B cell (primary cell): ENCODE measurements at regions not wholly inside any gene's neighbourhood (a gene's known extent, or its start where the extent isn't known, plus 50 kb on each side); places are given as distances from the start of the nearest gene placed in this dataset.

Experiments
- ATAC-seq: fragments of 200-7000 bp; cut with Tn5 transposase; one replicate; pipeline ENCODE4 v1.10.0; 2021; ENCODE audit warnings: low read depth, mild to moderate bottlenecking, moderate number of reproducible peaks, moderate library complexity
- CTCF ChIA-PET: fragments of 350-600 bp; sonication (Branson Sonifier 250); formaldehyde crosslinking; loops from one replicate; lab custom pipeline; 2021; ENCODE audit warnings: antibody characterized with exemption, inconsistent platforms; lab: Charles Lee
- POLR2A ChIA-PET: fragments of 350-600 bp; sonication (Branson Sonifier 250); formaldehyde crosslinking; loops from one replicate; lab custom pipeline; 2021; ENCODE audit warnings: antibody characterized with exemption; lab: Charles Lee
- DNase-seq: peaks from one replicate; pipeline ENCODE4 v3.0.0; 2013
- H2AFZ ChIP-seq: 2 replicates; pipeline ENCODE4 v1.6.1; 2012; ENCODE audit warnings: mild to moderate bottlenecking, low read depth, low read length; ENCODE audit not compliant: insufficient read depth, poor library complexity, severe bottlenecking
- H3K27ac ChIP-seq, 2 donors: 1 replicate in 1 of 2; 2 replicates in 1 of 2; pipeline ENCODE4 v1.5.1; 2012 to 2013; ENCODE audit warnings: low read length in 2 of 2, mild to moderate bottlenecking in 2 of 2, moderate library complexity in 1 of 2
- H3K27me3 ChIP-seq, 4 experiments: fragments of 200-600 bp in 1 of 4; sonication (generic) in 1 of 4; replicated peaks in 1 of 4; 1 replicate in 2 of 4; 2 replicates in 2 of 4; pipeline versions ENCODE4 v1.6.1 to v1.7.0; 2013 to 2016; ENCODE audit warnings: low read length in 3 of 4, mild to moderate bottlenecking in 2 of 4, mixed read lengths in 1 of 4, moderate library complexity in 1 of 4; ENCODE audit not compliant: insufficient read depth in 4 of 4, control insufficient read depth in 3 of 4; ENCODE audit errors: control extremely low read depth in 1 of 4
- H3K36me3 ChIP-seq, 2 experiments: replicated peaks in 1 of 2; 1 replicate in 1 of 2; 2 replicates in 1 of 2; pipeline versions ENCODE4 v1.6.1 to v1.7.1; 2013; ENCODE audit warnings: low read length in 1 of 2; ENCODE audit not compliant: insufficient read depth in 2 of 2, control insufficient read depth in 1 of 2; ENCODE audit errors: control extremely low read depth in 1 of 2, extremely low read depth in 1 of 2
- H3K4me1 ChIP-seq, 2 donors: fragments of 200-600 bp in 1 of 2; sonication (generic) in 1 of 2; 1 replicate in 1 of 2; 2 replicates in 1 of 2; pipeline versions ENCODE4 v1.5.1 to v1.6.1; 2013 to 2017; ENCODE audit warnings: low read length in 2 of 2; ENCODE audit not compliant: control insufficient read depth in 2 of 2, insufficient read depth in 2 of 2
- H3K4me2 ChIP-seq: replicated peaks from 2 replicates; pipeline ENCODE3; 2012; ENCODE audit warnings: mild to moderate bottlenecking, low read depth, low read length; ENCODE audit not compliant: poor library complexity, severe bottlenecking
- H3K4me3 ChIP-seq, 5 experiments: fragments of 200-600 bp in 1 of 5; sonication (generic) in 1 of 5; 1 replicate in 3 of 5; 2 replicates in 2 of 5; pipeline versions ENCODE4 v1.5.1 to v1.7.0; 2011 to 2016; ENCODE audit warnings: low read length in 4 of 5, mild to moderate bottlenecking in 4 of 5, low read depth in 2 of 5, control low read depth in 1 of 5, moderate library complexity in 1 of 5; ENCODE audit not compliant: insufficient read depth in 1 of 5; ENCODE audit errors: control extremely low read depth in 1 of 5, extremely low read depth in 1 of 5
- H3K79me2 ChIP-seq: fragments of 200-600 bp; sonication (generic); one replicate; pipeline ENCODE4 v1.6.0; 2016; ENCODE audit warnings: low read length; ENCODE audit not compliant: control insufficient read depth, insufficient read depth
- H3K9ac ChIP-seq: fragments of 200-600 bp; sonication (generic); 2 replicates; pipeline ENCODE4 v1.6.1; 2017; ENCODE audit warnings: mild to moderate bottlenecking, low read length, moderate library complexity
- H3K9me3 ChIP-seq, 3 donors: one replicate each; pipeline versions ENCODE4 v1.6.1 to v1.7.1; 2013; ENCODE audit warnings: low read length in 2 of 3; ENCODE audit not compliant: control insufficient read depth in 2 of 3, insufficient read depth in 1 of 3; ENCODE audit errors: control extremely low read depth in 1 of 3
- H4K20me1 ChIP-seq: 2 replicates; pipeline ENCODE4 v1.6.0; 2012; ENCODE audit warnings: mild to moderate bottlenecking, low read length; ENCODE audit not compliant: insufficient read depth, control insufficient read depth, poor library complexity, severe bottlenecking
- H3K27ac Mint-ChIP-seq: one replicate; pipeline ENCODE4 v1.8.0; 2021; ENCODE audit warnings: mixed read lengths
- H3K27me3 Mint-ChIP-seq: one replicate; pipeline ENCODE4 v1.8.0; 2021; ENCODE audit warnings: mixed read lengths
- H3K4me1 Mint-ChIP-seq: one replicate; pipeline ENCODE4 v1.8.0; 2021; ENCODE audit warnings: mixed read lengths
- H3K4me3 Mint-ChIP-seq: one replicate; pipeline ENCODE4 v1.8.0; 2021; ENCODE audit warnings: mixed read lengths
- H3K9me3 Mint-ChIP-seq: one replicate; pipeline ENCODE4 v1.8.0; 2022; ENCODE audit warnings: mixed read lengths; ENCODE audit not compliant: insufficient read depth
- EZH2 ChIP-seq: IDR thresholded peaks from 2 replicates; pipeline ENCODE4 v1.6.1; 2012; ENCODE audit warnings: borderline replicate concordance, low read depth, mild to moderate bottlenecking, moderate library complexity, low read length; ENCODE audit not compliant: insufficient read depth, poor library complexity, severe bottlenecking
- WGBS: methylation state at CpG from one replicate; pipeline ENCODE4 v1.1.5; 2013; ENCODE audit warnings: missing lambda C conversion rate; ENCODE audit not compliant: insufficient coverage; 5-methylcytosine and 5-hydroxymethylcytosine counted together
- intact Hi-C: fragments of 100-400 bp; cut with micrococcal nuclease; formaldehyde crosslinking; loops from one replicate; pipeline ENCODE4 v1.10.0; 2022
- TF ChIP-seq, protein P1 (sequence below): fragments of 200-600 bp; IDR thresholded peaks from one replicate; pipeline ENCODE4 v1.8.0; 2022; ENCODE audit warnings: antibody characterized with exemption, mild to moderate bottlenecking

GRCh38 chr14:51334566-51334965 is 94.5 kb downstream of the TMX1 start:
- DNase-seq (no peak), ATAC-seq (no peak)
- Histone ChIP-seq H3K4me1 (no peaks in the 10 kb centered on the region), H3K4me2 (no peak overlapping the region), H3K36me3 (no peaks in the 10 kb centered on the region), H3K9ac (no peak overlapping the region), H2AFZ (no peak overlapping the region), H3K27me3 (peaks cover 0 to 4% (median 2%) of the 10 kb centered on the region in 4 experiments), H3K79me2 (no peaks in the 10 kb centered on the region), H3K9me3 (no peaks in the 10 kb centered on the region), H3K4me3 (no peak overlapping the region), H4K20me1 (no peaks in the 10 kb centered on the region), H3K27ac (no peak overlapping the region)
- Mint-ChIP-seq H3K4me1 (no peaks in the 10 kb centered on the region), H3K4me3 (no peak overlapping the region), H3K9me3 (no peaks in the 10 kb centered on the region), H3K27ac (no peak overlapping the region), H3K27me3 (peaks cover 18% of the 10 kb centered on the region)
- ChIA-PET POLR2A (no interaction called here), CTCF (no interaction called here)
- WGBS, result 83% methylated on average over 3 of the region's 5 CpGs
- no peak for TF ChIP-seq EZH2
- TF ChIP-seq, protein P1, sequence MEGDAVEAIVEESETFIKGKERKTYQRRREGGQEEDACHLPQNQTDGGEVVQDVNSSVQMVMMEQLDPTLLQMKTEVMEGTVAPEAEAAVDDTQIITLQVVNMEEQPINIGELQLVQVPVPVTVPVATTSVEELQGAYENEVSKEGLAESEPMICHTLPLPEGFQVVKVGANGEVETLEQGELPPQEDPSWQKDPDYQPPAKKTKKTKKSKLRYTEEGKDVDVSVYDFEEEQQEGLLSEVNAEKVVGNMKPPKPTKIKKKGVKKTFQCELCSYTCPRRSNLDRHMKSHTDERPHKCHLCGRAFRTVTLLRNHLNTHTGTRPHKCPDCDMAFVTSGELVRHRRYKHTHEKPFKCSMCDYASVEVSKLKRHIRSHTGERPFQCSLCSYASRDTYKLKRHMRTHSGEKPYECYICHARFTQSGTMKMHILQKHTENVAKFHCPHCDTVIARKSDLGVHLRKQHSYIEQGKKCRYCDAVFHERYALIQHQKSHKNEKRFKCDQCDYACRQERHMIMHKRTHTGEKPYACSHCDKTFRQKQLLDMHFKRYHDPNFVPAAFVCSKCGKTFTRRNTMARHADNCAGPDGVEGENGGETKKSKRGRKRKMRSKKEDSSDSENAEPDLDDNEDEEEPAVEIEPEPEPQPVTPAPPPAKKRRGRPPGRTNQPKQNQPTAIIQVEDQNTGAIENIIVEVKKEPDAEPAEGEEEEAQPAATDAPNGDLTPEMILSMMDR, result no peak
- intact Hi-C loops, result no loop called here

- intact Hi-C loops, result no loop called here
- peaks cover 25% of the 10 kb centered on the region for H3K27me3 Mint-ChIP-seq
- DNase-seq, result no peak
- Histone ChIP-seq H3K36me3 (no peaks in the 10 kb centered on the region), H3K4me2 (no peak overlapping the region), H3K79me2 (no peaks in the 10 kb centered on the region), H3K27me3 (peaks cover 0 to 4% (median 2%) of the 10 kb centered on the region in 4 experiments), H3K9ac (no peak overlapping the region), H3K9me3 (no peaks in the 10 kb centered on the region), H2AFZ (no peak overlapping the region), H3K27ac (no peak overlapping the region), H3K4me3 (no peak overlapping the region), H4K20me1 (no peaks in the 10 kb centered on the region), H3K4me1 (no peaks in the 10 kb centered on the region)
- no peaks in the 10 kb centered on the region for H3K9me3 Mint-ChIP-seq
- H3K4me1 Mint-ChIP-seq, result no peaks in the 10 kb centered on the region
- H3K4me3 Mint-ChIP-seq, result no peak overlapping the region
- TF ChIP-seq, protein P1, result no peak
- no peak for TF ChIP-seq EZH2
- ATAC-seq, result no peak
- ChIA-PET POLR2A (no interaction called here), CTCF (no interaction called here)
- WGBS, result 81% methylated on average over 2 of the region's 2 CpGs
- no peak overlapping the region for H3K27ac Mint-ChIP-seq
These were observed 95.5 kb downstream of the TMX1 start for GRCh38 chr14:51335531-51335930.
